K562 (cell line): ENCODE measurements at regions not wholly inside any gene's neighbourhood (a gene's known extent, or its start where the extent isn't known, plus 50 kb on each side); places are given as distances from the start of the nearest gene placed in this dataset.

ENCODE experiments used
- ATAC-seq: fragments of 200-7000 bp; cut with Tn5 transposase; 3 replicates; pipeline ENCODE4 v1.9.1; 2020; ENCODE audit warnings: moderate library complexity
- BruUV-seq: library from RNA; stranded (reverse); fragments of 400-500 nt; replicated peaks from 2 replicates; lab custom pipeline; 2021; lab: Mats Ljungman, UMichigan
- CTCF ChIA-PET: fragments of 300-600 bp; formaldehyde crosslinking; extraction: SDS; loops from one replicate; lab custom pipeline; 2021; ENCODE audit warnings: low intra/inter-chr PET ratio; lab: Yijun Ruan, JAX
- POLR2A ChIA-PET: fragments of 300-600, 350-650 bp; sonication (Branson Sonifier 250); formaldehyde crosslinking; extraction: SDS; loops from one replicate; lab custom pipeline; 2021; ENCODE audit warnings: antibody characterized with exemption, inconsistent platforms; lab: Yijun Ruan, JAX
- DNase-seq, 4 experiments: peaks; one replicate each; pipeline versions ENCODE4 v3.0.0 to v3.0.0-alpha.2; 2011 to 2018; ENCODE audit warnings: low spot score in 3 of 4, mixed read lengths in 3 of 4; ENCODE audit errors: extremely low read depth in 1 of 4
- FAIRE-seq: peaks from 2 replicates; lab custom pipeline; 2011; peaks lifted over from hg19 to GRCh38; lab: Jason Lieb, UNC
- H2AFZ ChIP-seq: 2 replicates; pipeline ENCODE4 v1.6.0; 2011; ENCODE audit warnings: low read depth, low read length, control low read depth, inconsistent platforms
- H3K27ac ChIP-seq: fragments of 200-600 bp; 3 replicates; pipeline ENCODE4 v1.8.0; 2011; ENCODE audit warnings: low read depth, mild to moderate bottlenecking, control low read depth, inconsistent platforms, low read length, moderate library complexity, mixed read lengths; ENCODE audit errors: extremely low read depth
- H3K27me3 ChIP-seq, 2 experiments: fragments of 300-600 bp in 1 of 2; 2 replicates in 1 of 2; 3 replicates in 1 of 2; pipeline versions ENCODE4 v1.6.0 to v1.8.0; 2011; ENCODE audit warnings: inconsistent platforms in 2 of 2, low read length in 2 of 2, mild to moderate bottlenecking in 1 of 2, mixed read lengths in 1 of 2, moderate library complexity in 1 of 2; ENCODE audit not compliant: control insufficient read depth in 2 of 2, insufficient read depth in 2 of 2
- H3K36me3 ChIP-seq: fragments of 300-600 bp; 3 replicates; pipeline ENCODE4 v1.8.0; 2011; ENCODE audit warnings: mild to moderate bottlenecking, low read length, inconsistent platforms; ENCODE audit not compliant: control insufficient read depth, insufficient read depth
- H3K4me1 ChIP-seq, 2 experiments: fragments of 200-600 bp in 1 of 2; replicated peaks in 1 of 2; 2 replicates in 1 of 2; 3 replicates in 1 of 2; pipeline versions ENCODE4 v1.5.1 to v1.8.0; 2011; ENCODE audit warnings: inconsistent platforms in 2 of 2, low read length in 2 of 2, mild to moderate bottlenecking in 1 of 2, mixed read lengths in 1 of 2, moderate library complexity in 1 of 2; ENCODE audit not compliant: control insufficient read depth in 2 of 2, insufficient read depth in 2 of 2
- H3K4me2 ChIP-seq: 2 replicates; pipeline ENCODE4 v1.6.1; 2011; ENCODE audit warnings: low read length, control low read depth, inconsistent platforms, mixed read lengths; ENCODE audit not compliant: insufficient read depth
- H3K4me3 ChIP-seq: fragments of 200-600 bp; sonication (generic), shearing (Covaris generic); 2 replicates; pipeline ENCODE4 v1.5.1; 2016; ENCODE audit warnings: control low read depth, inconsistent platforms
- H3K79me2 ChIP-seq: fragments of 200-600 bp; 3 replicates; pipeline ENCODE4 v1.8.0; 2011; ENCODE audit warnings: low read length, inconsistent platforms; ENCODE audit not compliant: control insufficient read depth, insufficient read depth
- H3K9ac ChIP-seq, 2 experiments: 2 replicates each; pipeline versions ENCODE4 v1.6.0 to v1.6.1; 2011; ENCODE audit warnings: low read depth in 2 of 2, low read length in 2 of 2, control low read depth in 1 of 2, inconsistent platforms in 1 of 2, mild to moderate bottlenecking in 1 of 2, mixed read lengths in 1 of 2; ENCODE audit not compliant: insufficient read depth in 1 of 2
- H3K9me1 ChIP-seq: one replicate; pipeline ENCODE4 v1.6.0; 2011; ENCODE audit warnings: inconsistent platforms, mild to moderate bottlenecking, low read length, moderate library complexity; ENCODE audit not compliant: control insufficient read depth, insufficient read depth
- H3K9me3 ChIP-seq: replicated peaks from 2 replicates; pipeline ENCODE4 v1.5.1; 2011; ENCODE audit warnings: low read depth, low read length, inconsistent platforms; ENCODE audit not compliant: control insufficient read depth, insufficient read depth
- H4K20me1 ChIP-seq: replicated peaks from 2 replicates; pipeline ENCODE4 v1.6.1; 2011; ENCODE audit warnings: low read length, inconsistent platforms, mixed read lengths; ENCODE audit not compliant: control insufficient read depth, insufficient read depth
- ASH1L ChIP-seq: fragments of 450-650 bp; IDR thresholded peaks from 2 replicates; pipeline ENCODE4 v1.6.1; 2018; ENCODE audit warnings: borderline replicate concordance, mild to moderate bottlenecking, low read depth; ENCODE audit not compliant: partially characterized antibody
- CHD2 ChIP-seq: IDR thresholded peaks from 2 replicates; pipeline ENCODE4 v1.6.1; 2011; ENCODE audit warnings: low read depth, low read length
- GTF2A2 ChIP-seq: IDR thresholded peaks from 2 replicates; pipeline ENCODE4 v1.6.1; 2016; ENCODE audit warnings: mild to moderate bottlenecking, missing genetic modification characterization, missing compliant biosample characterization
- KDM5B ChIP-seq: fragments of 200-600 bp; sonication (generic); IDR thresholded peaks from 2 replicates; pipeline ENCODE4 v1.6.1; 2012; ENCODE audit warnings: low read depth, mild to moderate bottlenecking, moderate library complexity, low read length, control low read depth, inconsistent platforms; ENCODE audit not compliant: insufficient replicate concordance
- POLR3G ChIP-seq: IDR thresholded peaks from 2 replicates; pipeline ENCODE4 v1.6.1; 2011; ENCODE audit not compliant: insufficient read length, insufficient replicate concordance; ENCODE audit errors: extremely low read depth
- PPARD ChIP-seq: fragments of 250-450 bp; sonication (Bioruptor Pico); IDR thresholded peaks from 2 replicates; pipeline ENCODE4 v1.8.0; 2022; ENCODE audit warnings: inconsistent platforms, mild to moderate bottlenecking, moderate library complexity
- SMC3 ChIP-seq: conservative IDR thresholded peaks from 2 replicates; pipeline ENCODE4 v1.6.1; 2011; ENCODE audit warnings: low read depth, low read length, improper control_type of control experiment; ENCODE audit not compliant: insufficient read depth
- SRSF1 ChIP-seq: fragments of 200-400 bp; formaldehyde crosslinking; IDR thresholded peaks from 2 replicates; pipeline ENCODE4 v1.6.1; 2017; ENCODE audit warnings: mild to moderate bottlenecking, low read depth, low read length, moderate library complexity
- SRSF7 ChIP-seq: fragments of 200-400 bp; formaldehyde crosslinking; optimal IDR thresholded peaks from 2 replicates; pipeline ENCODE3; 2017; ENCODE audit warnings: mild to moderate bottlenecking, low read depth, low read length
- ZC3H4 ChIP-seq: sonication (generic); formaldehyde crosslinking; IDR thresholded peaks from 2 replicates; pipeline ENCODE4 v1.9.0; 2021; ENCODE audit warnings: missing genetic modification reagents, borderline replicate concordance
- ZEB2 ChIP-seq: fragments of 450-650 bp; IDR thresholded peaks from 2 replicates; pipeline ENCODE4 v1.6.1; 2016
- WGBS: fragments of 100-300 bp; shearing (Covaris generic); methylation state at CpG from one replicate; pipeline ENCODE4 v1.1.6; 2016; ENCODE audit warnings: low coverage, mixed read lengths; ENCODE audit not compliant: insufficient coverage; ENCODE audit errors: missing lambda C conversion rate; 5-methylcytosine and 5-hydroxymethylcytosine counted together
- in situ Hi-C: fragments of 300-500 bp; cut with MboI; formaldehyde crosslinking; loops from 4 replicates; pipeline ENCODE4 v1.15.0; 2018; ENCODE audit warnings: inconsistent platforms, mixed read lengths
- intact Hi-C: fragments of 100-400 bp; cut with micrococcal nuclease; formaldehyde crosslinking; loops from 2 replicates; pipeline ENCODE4 v1.14.2; 2022
- TF ChIP-seq, protein P1 (sequence below), 3 experiments: fragments of 200-800 bp in 1 of 3; fragments of 250-450 bp in 1 of 3; fragments of 450-650 bp in 1 of 3; sonication (Bioruptor Pico) in 1 of 3; sonication (Bioruptor generic) in 1 of 3; formaldehyde crosslinking in 1 of 3; IDR thresholded peaks; 2 replicates each; pipeline versions ENCODE4 v1.6.1 to v1.8.0; 2016 to 2022; ENCODE audit warnings: mild to moderate bottlenecking in 2 of 3, missing genetic modification characterization in 2 of 3, missing compliant biosample characterization in 1 of 3, moderate library complexity in 1 of 3

DNA sequence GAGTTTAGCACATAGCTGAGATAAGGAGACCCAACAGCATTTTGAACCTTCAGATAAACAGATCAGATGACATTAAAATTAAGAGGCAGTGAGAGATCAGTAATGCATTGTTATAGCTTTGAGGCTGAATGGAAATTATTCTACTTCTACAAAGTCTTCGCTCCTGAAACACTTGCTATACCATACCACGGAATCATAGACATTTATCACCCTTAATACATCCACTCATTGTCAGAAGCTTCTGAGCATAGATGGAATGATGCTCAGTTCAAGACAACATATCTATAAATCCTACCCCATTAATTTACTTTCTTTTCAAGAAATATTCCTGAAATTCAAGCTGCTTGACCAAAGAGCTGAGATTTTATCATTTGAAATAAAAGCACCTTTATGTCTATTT lies 266.7 kb downstream of the C3orf38 start:
- WGBS, result 0% methylated on average over 2 of the region's 2 CpGs
- Histone ChIP-seq H2AFZ (no peak overlapping the region), H3K9ac (no peak overlapping the region), H4K20me1 (no peaks in the 10 kb centered on the region), H3K9me3 (no peaks in the 10 kb centered on the region), H3K27ac (no peak overlapping the region), H3K27me3 (no peaks in the 10 kb centered on the region), H3K4me3 (no peak overlapping the region), H3K4me2 (no peak overlapping the region), H3K79me2 (no peaks in the 10 kb centered on the region), H3K4me1 (no peaks in the 10 kb centered on the region), H3K9me1 (no peaks in the 10 kb centered on the region), H3K36me3 (no peaks in the 10 kb centered on the region)
- POLR2A ChIA-PET, result no interaction called here
- intact Hi-C loops, result no loop called here
- CTCF ChIA-PET, result no interaction called here
- no peak for ATAC-seq
- no peak for DNase-seq
- in situ Hi-C loops, result no loop called here
- TF ChIP-seq KDM5B, result no peak
- no peak for TF ChIP-seq GTF2A2
- no peak for TF ChIP-seq ZEB2
- no peak for TF ChIP-seq PPARD (CRISPR knock-in tag)
- no peak for TF ChIP-seq ZC3H4
- TF ChIP-seq SRSF1, result no peak
- TF ChIP-seq SRSF7, result no peak
- TF ChIP-seq, protein P1, sequence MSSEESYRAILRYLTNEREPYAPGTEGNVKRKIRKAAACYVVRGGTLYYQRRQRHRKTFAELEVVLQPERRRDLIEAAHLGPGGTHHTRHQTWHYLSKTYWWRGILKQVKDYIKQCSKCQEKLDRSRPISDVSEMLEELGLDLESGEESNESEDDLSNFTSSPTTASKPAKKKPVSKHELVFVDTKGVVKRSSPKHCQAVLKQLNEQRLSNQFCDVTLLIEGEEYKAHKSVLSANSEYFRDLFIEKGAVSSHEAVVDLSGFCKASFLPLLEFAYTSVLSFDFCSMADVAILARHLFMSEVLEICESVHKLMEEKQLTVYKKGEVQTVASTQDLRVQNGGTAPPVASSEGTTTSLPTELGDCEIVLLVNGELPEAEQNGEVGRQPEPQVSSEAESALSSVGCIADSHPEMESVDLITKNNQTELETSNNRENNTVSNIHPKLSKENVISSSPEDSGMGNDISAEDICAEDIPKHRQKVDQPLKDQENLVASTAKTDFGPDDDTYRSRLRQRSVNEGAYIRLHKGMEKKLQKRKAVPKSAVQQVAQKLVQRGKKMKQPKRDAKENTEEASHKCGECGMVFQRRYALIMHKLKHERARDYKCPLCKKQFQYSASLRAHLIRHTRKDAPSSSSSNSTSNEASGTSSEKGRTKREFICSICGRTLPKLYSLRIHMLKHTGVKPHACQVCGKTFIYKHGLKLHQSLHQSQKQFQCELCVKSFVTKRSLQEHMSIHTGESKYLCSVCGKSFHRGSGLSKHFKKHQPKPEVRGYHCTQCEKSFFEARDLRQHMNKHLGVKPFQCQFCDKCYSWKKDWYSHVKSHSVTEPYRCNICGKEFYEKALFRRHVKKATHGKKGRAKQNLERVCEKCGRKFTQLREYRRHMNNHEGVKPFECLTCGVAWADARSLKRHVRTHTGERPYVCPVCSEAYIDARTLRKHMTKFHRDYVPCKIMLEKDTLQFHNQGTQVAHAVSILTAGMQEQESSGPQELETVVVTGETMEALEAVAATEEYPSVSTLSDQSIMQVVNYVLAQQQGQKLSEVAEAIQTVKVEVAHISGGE (CRISPR knock-in tag; IDR thresholded peaks at IDR 0.05), result no peak
- TF ChIP-seq POLR3G, result no peak
- TF ChIP-seq ASH1L, result no peak
- no peak for TF ChIP-seq SMC3
- TF ChIP-seq CHD2, result no peak
- no peak for FAIRE-seq
- no TSS peak for BruUV-seq
